Small intestine (tissue), 7 donors: ENCODE measurements at regions not wholly inside any gene's neighbourhood (a gene's known extent, or its start where the extent isn't known, plus 50 kb on each side); places are given as distances from the start of the nearest gene placed in this dataset.
A peak's percentile ranks its signal among the peaks of the same experiment; 100 is the strongest.

Source experiments
- DNase-seq, 2 donors: peaks; one replicate each; pipeline versions ENCODE4 v3.0.0 to v3.0.0-alpha.2; 2013
- FAIRE-seq: peaks from 2 replicates; lab custom pipeline; 2012; peaks lifted over from hg19 to GRCh38; lab: Jason Lieb, UNC
- H3K27ac ChIP-seq, 3 donors: one replicate each; pipeline ENCODE4 v1.5.1; 2013; ENCODE audit warnings: low read length in 2 of 3, mild to moderate bottlenecking in 2 of 3, control low read depth in 1 of 3, inconsistent platforms in 1 of 3, low read depth in 1 of 3, moderate library complexity in 1 of 3
- H3K27me3 ChIP-seq, 3 donors: one replicate each; pipeline ENCODE4 v1.6.1; 2013; ENCODE audit warnings: low read length in 3 of 3, inconsistent platforms in 1 of 3; ENCODE audit not compliant: control insufficient read depth in 3 of 3, insufficient read depth in 3 of 3
- H3K36me3 ChIP-seq, 3 donors: one replicate each; pipeline ENCODE4 v1.6.1; 2013; ENCODE audit warnings: low read length in 3 of 3, inconsistent platforms in 1 of 3, low read depth in 1 of 3, mild to moderate bottlenecking in 1 of 3, moderate library complexity in 1 of 3; ENCODE audit not compliant: control insufficient read depth in 3 of 3, insufficient read depth in 2 of 3
- H3K4me1 ChIP-seq, 3 donors: one replicate each; pipeline ENCODE4 v1.6.1; 2013; ENCODE audit warnings: low read length in 2 of 3, inconsistent platforms in 1 of 3, low read depth in 1 of 3, mild to moderate bottlenecking in 1 of 3, moderate library complexity in 1 of 3; ENCODE audit not compliant: control insufficient read depth in 3 of 3, insufficient read depth in 2 of 3
- H3K4me3 ChIP-seq, 3 donors: one replicate each; pipeline ENCODE4 v1.5.1; 2013; ENCODE audit warnings: low read length in 3 of 3, control low read depth in 1 of 3, inconsistent platforms in 1 of 3, low read depth in 1 of 3, mild to moderate bottlenecking in 1 of 3, moderate library complexity in 1 of 3
- H3K9me3 ChIP-seq, 2 donors: one replicate each; pipeline ENCODE4 v1.6.1; 2013; ENCODE audit warnings: low read depth in 1 of 2, low read length in 1 of 2; ENCODE audit not compliant: control insufficient read depth in 2 of 2, insufficient read depth in 1 of 2
- WGBS, 3 donors: extraction: QIAGEN DNeasy Blood & Tissue Kit; methylation state at CpG; one replicate each; pipeline ENCODE4 v1.1.7; 2013; 5-methylcytosine and 5-hydroxymethylcytosine counted together
- donor health status: healthy with polysubstance abuse.
- donor health status: control.
- donor health status: control.
- donor health status: Bipolar disorder and iron deficiency.
- donor health status: healthy.

DNA sequence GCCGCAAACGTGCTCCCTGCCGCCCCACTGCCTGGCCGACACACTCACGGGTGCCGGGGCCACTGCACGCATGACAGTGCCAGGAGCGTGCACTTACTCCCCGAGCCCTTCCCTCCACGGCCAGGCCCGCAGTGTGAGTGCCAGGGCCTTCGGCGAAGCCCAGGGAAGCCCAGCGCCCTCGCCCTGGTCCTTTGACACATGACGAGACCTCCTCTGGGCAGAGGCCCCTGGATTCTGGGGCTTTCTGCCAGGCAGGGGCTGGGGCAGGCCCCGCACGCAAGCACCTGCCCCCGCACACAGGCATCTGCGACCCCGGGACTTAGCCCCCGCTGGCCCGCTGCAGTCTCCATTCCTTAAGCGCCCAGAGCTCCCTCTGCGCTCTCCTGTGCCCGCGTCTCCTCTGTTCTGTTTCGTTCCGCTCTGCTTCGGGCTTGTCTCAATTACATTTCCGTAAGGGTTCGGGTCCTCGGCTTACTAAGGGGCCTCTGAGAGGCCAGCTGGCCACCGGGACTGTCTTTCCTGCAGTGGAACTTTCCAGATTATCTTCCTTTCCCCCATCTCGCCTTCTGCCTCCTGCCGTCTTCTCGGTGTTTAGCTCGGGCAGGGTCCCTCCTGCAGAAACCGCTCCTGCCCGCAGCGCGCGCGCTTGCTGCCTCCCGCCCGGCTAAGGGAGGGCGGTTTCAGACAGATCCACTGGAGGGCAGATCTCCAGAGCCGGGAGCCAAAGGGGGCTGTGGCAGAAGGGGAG, 98.8 kb downstream of the ING1 start:
- 26 to 33% (median 29%) methylated on average over 48 of the region's 48 CpGs for WGBS, 3 donors
- DNase-seq (peak in 1 of 2 donors; percentile 23), FAIRE-seq (no peak)
- H3K9me3 ChIP-seq = no peaks in the 10 kb centered on the region
- peaks cover 0 to 5% (median 0%) of the 10 kb centered on the region in 3 donors for H3K4me1 ChIP-seq
- no peaks in the 10 kb centered on the region for H3K36me3 ChIP-seq
- no peak overlapping the region for H3K4me3 ChIP-seq
- H3K27me3 ChIP-seq = peaks cover 4 to 31% (median 11%) of the 10 kb centered on the region in 3 donors
- no peak overlapping the region for H3K27ac ChIP-seq

DNA sequence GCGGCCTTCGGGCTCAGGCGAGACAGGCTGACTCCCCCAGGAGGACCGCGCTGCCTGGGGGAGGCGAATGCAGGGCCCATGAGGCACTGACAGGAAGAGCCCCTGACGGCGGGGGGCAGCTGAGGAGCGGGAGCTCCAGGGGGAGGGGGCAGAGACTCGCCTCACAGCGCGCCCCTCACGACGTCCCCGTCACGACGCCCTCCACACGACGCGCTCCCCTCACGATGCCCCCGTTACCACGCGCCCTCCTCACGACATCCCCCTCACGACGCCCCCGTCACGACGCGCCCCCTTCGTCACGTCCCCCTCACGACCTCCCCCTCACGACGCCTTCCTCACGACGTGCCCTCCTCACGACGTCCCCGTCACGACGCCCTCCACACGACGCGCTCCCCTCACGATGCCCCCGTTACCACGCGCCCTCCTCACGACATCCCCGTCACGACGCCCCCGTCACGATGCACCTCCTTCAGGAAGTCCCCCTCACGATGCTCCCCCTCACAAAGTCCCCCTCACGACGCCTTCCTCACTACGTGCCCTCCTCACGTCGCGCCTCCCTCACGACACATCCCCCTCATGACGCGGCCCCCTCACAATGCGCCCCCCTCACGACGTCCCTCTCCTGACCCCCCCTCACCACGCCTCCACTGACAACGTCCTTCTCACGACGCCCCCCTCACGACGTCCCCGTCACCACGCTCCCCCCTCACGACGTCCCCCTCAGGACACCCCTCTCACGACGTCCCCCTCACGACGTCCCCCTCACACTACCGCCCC, 99.6 kb downstream of the ING1 start:
- peaks cover 0 to 5% (median 0%) of the 10 kb centered on the region in 3 donors for H3K4me1 ChIP-seq
- no peak for DNase-seq
- no peaks in the 10 kb centered on the region for H3K36me3 ChIP-seq
- no peak overlapping the region for H3K27ac ChIP-seq
- 59 to 74% (median 67%) methylated on average over 51 to 84 of the region's 84 CpGs for WGBS, 3 donors
- no peak overlapping the region for H3K4me3 ChIP-seq
- peaks cover 4 to 31% (median 11%) of the 10 kb centered on the region in 3 donors for H3K27me3 ChIP-seq
- FAIRE-seq = no peak
- no peaks in the 10 kb centered on the region for H3K9me3 ChIP-seq

DNA sequence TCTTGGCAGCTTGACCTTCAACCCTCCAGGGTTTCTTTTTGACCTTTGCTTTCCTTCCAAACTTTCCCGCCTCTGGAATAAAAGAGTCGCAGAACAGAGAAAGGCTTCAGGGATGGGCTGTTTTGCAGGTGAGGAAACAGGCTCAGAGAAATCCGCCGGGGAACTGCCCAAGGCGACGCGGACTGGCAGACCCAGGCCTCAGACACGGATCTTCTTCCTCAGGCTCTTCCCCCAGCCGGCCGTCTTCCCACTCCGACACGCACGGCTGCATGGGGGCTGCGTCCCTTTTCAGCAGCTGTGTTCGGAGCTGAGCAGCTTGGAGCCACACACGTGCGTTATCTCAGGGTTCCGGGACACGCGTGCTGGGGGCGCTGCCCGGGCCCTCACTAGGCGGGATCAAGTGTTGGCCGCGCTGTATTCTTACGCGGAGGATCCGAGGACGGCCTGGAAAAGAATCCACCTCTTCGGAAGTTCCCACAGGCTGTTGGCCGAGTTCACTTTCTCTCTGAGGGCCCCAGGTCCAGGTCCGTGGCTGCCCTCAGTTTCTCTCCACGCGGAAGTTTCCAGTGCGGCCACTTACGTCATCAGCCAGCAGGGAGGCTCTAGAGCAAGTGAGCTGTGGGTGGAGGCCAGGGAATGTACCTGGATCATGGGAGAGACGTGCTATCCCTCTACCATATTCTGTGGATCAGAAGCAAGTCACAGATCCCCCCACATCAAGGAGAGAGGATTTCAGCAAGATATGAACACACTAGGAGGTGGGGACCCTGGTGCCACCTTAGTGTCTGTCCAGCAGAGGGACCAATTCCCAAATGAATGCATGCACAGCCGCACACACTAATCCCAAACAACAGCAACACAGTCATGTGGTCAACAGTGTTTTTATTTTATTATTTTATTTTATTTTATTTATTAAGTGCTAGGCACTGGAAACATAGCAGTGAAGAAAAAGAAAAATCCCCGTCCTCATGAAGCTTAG, 100.4 kb downstream of the ING1 start:
- DNase-seq (no peak), FAIRE-seq (no peak)
- no peaks in the 10 kb centered on the region for H3K36me3 ChIP-seq
- H3K4me1 ChIP-seq = peaks cover 0 to 5% (median 0%) of the 10 kb centered on the region in 3 donors
- H3K4me3 ChIP-seq = no peak overlapping the region
- no peak overlapping the region for H3K27ac ChIP-seq
- 85 to 91% (median 91%) methylated on average over 39 of the region's 39 CpGs for WGBS, 3 donors
- H3K9me3 ChIP-seq = no peaks in the 10 kb centered on the region
- peaks cover 4 to 31% (median 9%) of the 10 kb centered on the region in 3 donors for H3K27me3 ChIP-seq

DNA sequence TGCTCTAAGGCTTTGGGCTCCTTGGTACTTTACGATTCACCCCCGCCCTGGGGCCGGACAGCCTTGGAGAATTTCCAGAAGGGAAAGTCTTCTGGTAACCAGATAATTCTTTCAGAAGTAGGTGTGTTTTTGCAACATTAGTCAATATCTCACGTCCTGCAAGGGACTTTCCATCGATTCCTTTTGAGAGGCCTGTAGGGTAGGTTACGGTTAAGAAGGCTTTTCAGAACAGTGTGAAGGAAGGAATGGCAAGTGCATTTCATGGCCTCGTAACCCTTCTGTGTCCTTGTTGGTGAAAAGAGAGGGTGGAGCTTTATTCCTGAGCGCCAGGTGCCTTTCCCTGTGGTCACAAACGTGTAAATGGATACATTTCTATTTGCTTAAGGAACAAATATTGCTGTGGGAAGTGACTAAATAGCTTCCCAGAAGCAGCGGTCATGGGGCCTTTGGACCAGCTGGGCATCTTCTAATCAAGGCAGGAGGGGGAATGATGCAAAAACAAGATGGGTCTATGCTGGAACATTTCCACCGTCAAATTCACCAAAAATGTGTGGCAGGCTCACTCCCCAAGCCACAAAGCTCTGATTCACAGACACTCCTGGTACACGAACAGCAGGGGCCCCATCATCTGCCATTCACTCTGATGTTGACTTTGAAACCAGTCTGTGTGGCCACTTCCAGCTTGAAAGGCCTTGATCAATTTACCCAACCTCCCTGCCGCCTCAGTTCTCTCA, 99.2 kb downstream of the ANKRD10 start:
- Histone ChIP-seq H3K27ac (no peak overlapping the region), H3K4me3 (no peak overlapping the region), H3K4me1 (peaks cover 0 to 9% (median 0%) of the 10 kb centered on the region in 3 donors), H3K36me3 (no peaks in the 10 kb centered on the region), H3K27me3 (peaks cover 4 to 26% (median 7%) of the 10 kb centered on the region in 3 donors), H3K9me3 (no peaks in the 10 kb centered on the region)
- WGBS, 3 donors = 27 to 63% (median 40%) methylated on average over 13 of the region's 13 CpGs
- DNase-seq (no peak), FAIRE-seq (no peak)

DNA sequence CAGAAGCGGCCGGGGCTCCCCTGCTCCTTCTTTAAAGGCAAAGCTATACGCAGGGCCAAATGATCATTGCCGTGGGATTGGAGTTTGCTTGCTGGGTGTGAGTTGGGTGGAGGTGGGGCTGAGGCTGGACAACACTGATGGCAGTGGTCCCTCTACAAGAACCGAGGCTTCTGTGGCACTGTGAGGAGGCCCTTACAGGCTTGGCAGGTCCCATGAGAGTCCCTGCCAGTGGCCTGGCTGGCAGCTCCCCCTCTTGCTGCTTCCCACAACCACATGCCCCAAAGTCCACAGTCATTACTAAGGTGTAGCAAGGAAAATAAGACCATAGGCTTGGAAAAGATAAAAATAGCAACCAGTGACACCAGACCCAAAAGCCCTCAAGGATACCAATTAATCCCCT, 98.4 kb downstream of the ANKRD10 start:
- DNase-seq (no peak), FAIRE-seq (no peak)
- Histone ChIP-seq H3K9me3 (no peaks in the 10 kb centered on the region), H3K27ac (no peak overlapping the region), H3K4me1 (peaks cover 0 to 9% (median 0%) of the 10 kb centered on the region in 3 donors), H3K36me3 (no peaks in the 10 kb centered on the region), H3K4me3 (no peak overlapping the region), H3K27me3 (peaks cover 2 to 17% (median 4%) of the 10 kb centered on the region in 3 donors)
- WGBS, 3 donors = 71 to 86% (median 73%) methylated on average over 5 of the region's 5 CpGs

DNA sequence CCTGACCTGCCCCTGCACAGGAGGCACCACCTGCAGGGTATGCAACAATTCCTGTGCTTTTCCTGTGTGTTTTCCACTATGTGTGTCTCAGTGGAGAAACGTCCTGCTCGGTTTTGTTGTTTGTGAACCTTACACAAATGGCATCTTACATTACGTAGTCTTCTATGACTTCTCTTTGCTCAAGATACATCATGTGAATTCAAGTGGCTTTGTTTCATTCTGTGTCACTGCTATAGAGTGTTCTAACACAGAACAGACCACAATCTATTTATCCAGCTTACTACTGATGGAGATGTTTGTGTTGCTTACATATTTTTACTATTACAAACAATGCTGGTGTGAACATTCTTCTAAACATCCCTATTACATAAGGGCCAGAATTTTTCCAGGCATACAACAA, 97.7 kb downstream of the ANKRD10 start:
- H3K36me3 ChIP-seq = no peaks in the 10 kb centered on the region
- H3K27ac ChIP-seq = no peak overlapping the region
- 77 to 83% (median 80%) methylated on average over 3 of the region's 3 CpGs for WGBS, 3 donors
- no peaks in the 10 kb centered on the region for H3K9me3 ChIP-seq
- DNase-seq (no peak), FAIRE-seq (no peak)
- H3K4me1 ChIP-seq = peaks cover 0 to 7% (median 0%) of the 10 kb centered on the region in 3 donors
- H3K4me3 ChIP-seq = no peak overlapping the region
- H3K27me3 ChIP-seq = peaks cover 0 to 11% (median 3%) of the 10 kb centered on the region in 3 donors

DNA sequence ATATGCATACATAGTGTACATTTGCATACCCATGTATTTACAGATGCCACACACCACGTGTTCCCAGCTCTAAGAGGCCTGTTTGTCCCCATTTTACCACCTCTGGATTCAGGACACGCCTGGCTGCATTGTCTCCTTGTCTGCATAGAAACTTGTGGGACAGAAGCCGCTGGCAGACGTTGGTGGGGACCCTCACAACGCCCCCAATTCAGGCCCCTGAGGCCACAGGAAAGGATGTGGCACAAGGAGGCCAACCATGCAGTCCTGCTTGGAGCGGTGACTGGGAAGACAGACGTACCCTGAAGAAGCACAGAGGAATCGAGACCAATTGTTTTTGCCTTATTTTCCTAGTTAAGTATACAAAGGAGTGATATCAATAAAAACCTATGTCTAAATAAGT, 96.1 kb downstream of the ANKRD10 start:
- peaks cover 0 to 4% (median 0%) of the 10 kb centered on the region in 3 donors for H3K4me1 ChIP-seq
- no peaks in the 10 kb centered on the region for H3K9me3 ChIP-seq
- H3K4me3 ChIP-seq = no peak overlapping the region
- WGBS, 3 donors = 70 to 82% (median 76%) methylated on average over 8 of the region's 8 CpGs
- no peaks in the 10 kb centered on the region for H3K27me3 ChIP-seq
- no peak overlapping the region for H3K27ac ChIP-seq
- no peak for FAIRE-seq
- DNase-seq = no peak
- no peaks in the 10 kb centered on the region for H3K36me3 ChIP-seq
